Activated naive CD4-positive, alpha-beta T cell treated with anti-CD3 and anti-CD28 coated beads, Interleukin-2, amount 10 ng/mL, durations not matched to agents 7 days and 5 days (primary cell): ENCODE measurements at regions not wholly inside any gene's neighbourhood (a gene's known extent, or its start where the extent isn't known, plus 50 kb on each side); places are given as distances from the start of the nearest gene placed in this dataset.

Experiments used
- CTCF ChIA-PET: fragments of 350-600 bp; sonication (Branson Sonifier 250); formaldehyde crosslinking; loops from one replicate; lab custom pipeline; 2021; ENCODE audit warnings: antibody characterized with exemption; lab: Charles Lee
- DNase-seq: peaks from one replicate; pipeline ENCODE4 v3.0.0-alpha.2; 2020
- H3K27ac Mint-ChIP-seq: one replicate; pipeline ENCODE4 v1.8.0; 2021; ENCODE audit warnings: mild to moderate bottlenecking, moderate library complexity, mixed read lengths
- H3K27me3 Mint-ChIP-seq: one replicate; pipeline ENCODE4 v1.8.0; 2021; ENCODE audit warnings: mild to moderate bottlenecking, mixed read lengths
- H3K36me3 Mint-ChIP-seq: one replicate; pipeline ENCODE4 v1.8.0; 2021; ENCODE audit warnings: mixed read lengths
- H3K4me1 Mint-ChIP-seq: one replicate; pipeline ENCODE4 v1.8.0; 2021; ENCODE audit warnings: mixed read lengths
- H3K4me3 Mint-ChIP-seq: one replicate; pipeline ENCODE4 v1.8.0; 2021; ENCODE audit warnings: mild to moderate bottlenecking, moderate library complexity, mixed read lengths
- H3K9me3 Mint-ChIP-seq: one replicate; pipeline ENCODE4 v1.8.0; 2021; ENCODE audit warnings: mixed read lengths

- peaks cover 4% of the 10 kb centered on the region for H3K4me1 Mint-ChIP-seq
- no peak overlapping the region for H3K27ac Mint-ChIP-seq
- no peak overlapping the region for H3K4me3 Mint-ChIP-seq
- peaks cover 24% of the 10 kb centered on the region for H3K27me3 Mint-ChIP-seq
- H3K9me3 Mint-ChIP-seq = no peaks in the 10 kb centered on the region
- CTCF ChIA-PET = interaction anchor here (0.9 to 1.1 kb wide), 3 partner anchors 12 to 54 kb away, joined by 3 read pairs; no protein-coding TSS in a partner anchor
- no peaks in the 10 kb centered on the region for H3K36me3 Mint-ChIP-seq
- no peak for DNase-seq
These were observed 51.6 kb upstream of the MACF1 start for GRCh38 chr1:39152923-39153322.

DNA sequence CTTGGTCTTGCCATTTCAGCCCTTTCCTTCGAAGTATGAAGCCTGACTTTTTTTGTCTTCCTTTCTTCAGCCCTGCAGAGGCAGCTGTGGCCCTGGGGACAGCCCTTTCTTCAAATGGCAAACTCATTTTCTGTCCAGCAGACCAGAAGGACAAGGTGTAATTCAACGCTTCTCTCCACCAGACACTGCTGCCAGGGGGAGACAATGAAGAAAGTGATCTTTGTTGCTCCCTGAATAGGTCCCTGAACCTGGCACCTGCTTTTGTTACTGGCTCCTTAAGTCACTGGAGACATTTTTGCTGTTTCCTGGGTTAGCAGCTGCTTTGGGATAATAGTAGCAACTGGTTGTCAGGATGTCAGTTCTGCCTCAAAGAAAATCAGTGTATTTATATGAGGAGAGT lies 50.8 kb upstream of the MACF1 start:
- no peak overlapping the region for H3K27ac Mint-ChIP-seq
- no peak overlapping the region for H3K4me3 Mint-ChIP-seq
- peaks cover 28% of the 10 kb centered on the region for H3K27me3 Mint-ChIP-seq
- DNase-seq = no peak
- no peaks in the 10 kb centered on the region for H3K36me3 Mint-ChIP-seq
- no peaks in the 10 kb centered on the region for H3K9me3 Mint-ChIP-seq
- CTCF ChIA-PET = interaction anchor here (0.9 to 1.1 kb wide), 2 partner anchors 11 to 55 kb away, joined by 3 read pairs; no protein-coding TSS in a partner anchor
- H3K4me1 Mint-ChIP-seq = peaks cover 4% of the 10 kb centered on the region

GRCh38 chr1:39154553-39155421 lies 49.7 kb upstream of the MACF1 start:
- Mint-ChIP-seq H3K4me3 (no peak overlapping the region), H3K9me3 (no peaks in the 10 kb centered on the region), H3K27me3 (peaks cover 24% of the 10 kb centered on the region), H3K27ac (no peak overlapping the region), H3K4me1 (peaks cover 4% of the 10 kb centered on the region), H3K36me3 (no peaks in the 10 kb centered on the region)
- CTCF ChIA-PET = no interaction called here
- DNase-seq = no peak
